ENCODE measurements at regions not wholly inside any gene's neighbourhood (a gene's known extent, or its start where the extent isn't known, plus 50 kb on each side); places are given as distances from the start of the nearest gene placed in this dataset.

GRCh38 chr13:99709134-99709533 is 207.9 kb downstream of the TM9SF2 start:
- peak overlapping the region; percentile 44 for H3K4ac ChIP-seq (replicated peaks; ENCODE audit: insufficient read length, low read depth, low read length)
- FAIRE-seq (no peak), DNase-seq (ENCODE audit: low read depth in 1 of 2, low spot score in 2 of 2) (no peak)
- no peak overlapping the region for H2AFZ ChIP-seq (ENCODE audit: low read length)
- no peaks in the 10 kb centered on the region for H3K23me2 ChIP-seq (ENCODE audit: low read depth, low read length)
- H3K27me3 ChIP-seq (replicated peaks in 1 of 4; ENCODE audit: control insufficient read depth in 3 of 4, extremely low read depth in 1 of 4, insufficient read depth in 3 of 4, low read length in 3 of 4), result no peaks in the 10 kb centered on the region
- H2BK5ac ChIP-seq (ENCODE audit: low read depth, low read length), result peak overlapping the region; percentile 92; the same call in 1 of the 2 replicates
- H3K4me3 ChIP-seq (ENCODE audit: extremely low read depth in 1 of 4, insufficient read depth in 2 of 4, low read depth in 3 of 4, low read length in 4 of 4), result no peak overlapping the region
- peak overlapping the region; percentile 93; the same call in 1 of the 2 replicates for H3K18ac ChIP-seq (ENCODE audit: extremely low read depth, low read length)
- no peaks in the 10 kb centered on the region for H3K79me2 ChIP-seq (ENCODE audit: control insufficient read depth in 1 of 2, insufficient read depth in 2 of 2, low read length in 2 of 2)
- H4K8ac ChIP-seq (ENCODE audit: extremely low read depth, insufficient read depth, low read length), result peak overlapping the region; percentile 53; the same call in 1 of the 2 replicates
- H4K20me1 ChIP-seq (replicated peaks in 1 of 2; ENCODE audit: control insufficient read depth in 1 of 2, insufficient read depth in 2 of 2, low read length in 2 of 2), result no peaks in the 10 kb centered on the region
- no peak overlapping the region for H3K9ac ChIP-seq (replicated peaks in 1 of 4; ENCODE audit: extremely low read depth in 1 of 4, low read depth in 3 of 4, low read length in 3 of 4)
- CTCF ChIA-PET (ENCODE audit: partially characterized antibody), result interaction anchor here (0.7 to 1.4 kb wide), 4 partner anchors 23 to 58 kb away, joined by 3 to 6 read pairs (median 3); no protein-coding TSS in a partner anchor
- H3K56ac ChIP-seq (replicated peaks; ENCODE audit: insufficient read length, low read depth, low read length), result no peak overlapping the region
- POLR2A ChIA-PET (ENCODE audit: partially characterized antibody), result interaction anchor here (1.1 to 1.7 kb wide), 2 partner anchors 13 to 16 kb away, joined by 3 to 5 read pairs; no protein-coding TSS in a partner anchor
- H2BK15ac ChIP-seq (ENCODE audit: low read length), result peak overlapping the region; percentile 89; the same call in 1 of the 2 replicates
- H3K27ac ChIP-seq (ENCODE audit: low read depth, low read length), result no peak overlapping the region
- no peak overlapping the region for H3K4me2 ChIP-seq (ENCODE audit: insufficient read depth in 1 of 2, low read depth in 2 of 2, low read length in 2 of 2)
- peak overlapping the region; percentile 100 for H4K91ac ChIP-seq (replicated peaks; ENCODE audit: insufficient read length, low read length)
- H2BK20ac ChIP-seq (ENCODE audit: low read length), result peak overlapping the region; percentile 95; the same call in 1 of the 2 replicates
- 86% methylated on average over 4 of the region's 4 CpGs; no CpG with 5 or more reads in 1 of the 2 experiments for WGBS, 2 experiments (ENCODE audit: extremely low coverage in 1 of 2, insufficient coverage in 1 of 2, insufficient read length in 1 of 2, insufficient replicate concordance in 2 of 2, low coverage in 1 of 2, low lambda C conversion rate in 2 of 2, missing lambda C conversion rate in 1 of 2)
- H3K14ac ChIP-seq (ENCODE audit: insufficient read length), result no peak overlapping the region
- peak overlapping the region; percentile 99 for H2BK120ac ChIP-seq (replicated peaks; ENCODE audit: low read depth, low read length)
- peaks cover 4 to 26% (median 10%) of the 10 kb centered on the region in 4 experiments for H3K4me1 ChIP-seq (replicated peaks in 1 of 4; ENCODE audit: control insufficient read depth in 3 of 4, insufficient read depth in 4 of 4, low read length in 3 of 4)
- peak overlapping the region; percentile 93; the same call in 1 of the 2 replicates for H2BK12ac ChIP-seq (ENCODE audit: low read depth, low read length)
- no peaks in the 10 kb centered on the region for H3K36me3 ChIP-seq (ENCODE audit: control insufficient read depth in 2 of 4, insufficient read depth in 4 of 4, low read length in 3 of 4)
- no peak overlapping the region for H3K23ac ChIP-seq (ENCODE audit: insufficient read length)
- no peaks in the 10 kb centered on the region for H3K79me1 ChIP-seq (ENCODE audit: low read depth, low read length)
- peak overlapping the region; percentile 96 for H2AK5ac ChIP-seq (ENCODE audit: low read depth, low read length)
- H4K5ac ChIP-seq (ENCODE audit: insufficient read length, low read depth, low read length), result peak overlapping the region; percentile 65
- peaks cover 0 to under 1% of the 10 kb centered on the region in 2 experiments; a peak in 1 of 4 replicates for H3K9me3 ChIP-seq (ENCODE audit: insufficient read depth in 2 of 2, low read depth in 1 of 2, low read length in 1 of 2)
- TF ChIP-seq CBX5 (IDR thresholded peaks at IDR 0.05; ENCODE audit: low read depth, low read length) (no peak), SUZ12 (IDR thresholded peaks at IDR 0.05; ENCODE audit: low read length) (no peak), BCL11A (IDR thresholded peaks at IDR 0.05; ENCODE audit: low read depth in 2 of 2, low read length in 2 of 2) (no peak), TEAD4 (IDR thresholded peaks at IDR 0.05; ENCODE audit: low read depth, low read length) (no peak), EP300 (IDR thresholded peaks at IDR 0.05; ENCODE audit: borderline replicate concordance in 1 of 2, low read depth in 2 of 2, low read length in 2 of 2) (no peak), RAD21 (IDR thresholded peaks at IDR 0.05 in 1 of 2, conservative IDR thresholded peaks at IDR 0.05 in 1 of 2; ENCODE audit: low read depth in 2 of 2, low read length in 2 of 2) (no peak), CHD2 (IDR thresholded peaks at IDR 0.05; ENCODE audit: low read length) (no peak), RBBP5 (IDR thresholded peaks at IDR 0.05; ENCODE audit: borderline replicate concordance, low read depth, low read length) (no peak), POLR2A (IDR thresholded peaks at IDR 0.05; ENCODE audit: control extremely low read depth in 1 of 2, low read depth in 2 of 2, low read length in 2 of 2) (no peak), ZNF274 (IDR thresholded peaks at IDR 0.05; ENCODE audit: borderline replicate concordance, extremely low read depth, low read length) (no peak), RFX5 (IDR thresholded peaks at IDR 0.05; ENCODE audit: borderline replicate concordance, low read depth, low read length) (no peak), SP4 (IDR thresholded peaks at IDR 0.05; ENCODE audit: low read length) (no peak), MAFK (IDR thresholded peaks at IDR 0.05; ENCODE audit: low read depth, low read length) (no peak)
- TF ChIP-seq, protein P1, sequence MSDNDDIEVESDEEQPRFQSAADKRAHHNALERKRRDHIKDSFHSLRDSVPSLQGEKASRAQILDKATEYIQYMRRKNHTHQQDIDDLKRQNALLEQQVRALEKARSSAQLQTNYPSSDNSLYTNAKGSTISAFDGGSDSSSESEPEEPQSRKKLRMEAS (IDR thresholded peaks at IDR 0.05), result no peak

Data from H1 (cell line).